ENCODE measurements at regions not wholly inside any gene's neighbourhood (a gene's known extent, or its start where the extent isn't known, plus 50 kb on each side); places are given as distances from the start of the nearest gene placed in this dataset.

GRCh38 chr13:33891196-33891742 lies 73.3 kb downstream of the RFC3 start:
- no peak for TF ChIP-seq ZFX (IDR thresholded peaks at IDR 0.05; ENCODE audit: borderline replicate concordance)
- TF ChIP-seq, protein P1, sequence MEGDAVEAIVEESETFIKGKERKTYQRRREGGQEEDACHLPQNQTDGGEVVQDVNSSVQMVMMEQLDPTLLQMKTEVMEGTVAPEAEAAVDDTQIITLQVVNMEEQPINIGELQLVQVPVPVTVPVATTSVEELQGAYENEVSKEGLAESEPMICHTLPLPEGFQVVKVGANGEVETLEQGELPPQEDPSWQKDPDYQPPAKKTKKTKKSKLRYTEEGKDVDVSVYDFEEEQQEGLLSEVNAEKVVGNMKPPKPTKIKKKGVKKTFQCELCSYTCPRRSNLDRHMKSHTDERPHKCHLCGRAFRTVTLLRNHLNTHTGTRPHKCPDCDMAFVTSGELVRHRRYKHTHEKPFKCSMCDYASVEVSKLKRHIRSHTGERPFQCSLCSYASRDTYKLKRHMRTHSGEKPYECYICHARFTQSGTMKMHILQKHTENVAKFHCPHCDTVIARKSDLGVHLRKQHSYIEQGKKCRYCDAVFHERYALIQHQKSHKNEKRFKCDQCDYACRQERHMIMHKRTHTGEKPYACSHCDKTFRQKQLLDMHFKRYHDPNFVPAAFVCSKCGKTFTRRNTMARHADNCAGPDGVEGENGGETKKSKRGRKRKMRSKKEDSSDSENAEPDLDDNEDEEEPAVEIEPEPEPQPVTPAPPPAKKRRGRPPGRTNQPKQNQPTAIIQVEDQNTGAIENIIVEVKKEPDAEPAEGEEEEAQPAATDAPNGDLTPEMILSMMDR (IDR thresholded peaks at IDR 0.05), result no peak
- H3K27ac ChIP-seq, result no peak overlapping the region

GRCh38 chr13:33893559-33893958 lies 75.6 kb downstream of the RFC3 start:
- TF ChIP-seq, protein P1 (IDR thresholded peaks at IDR 0.05), result no peak
- TF ChIP-seq ZFX (IDR thresholded peaks at IDR 0.05; ENCODE audit: borderline replicate concordance), result no peak

GRCh38 chr13:33904431-33904830 lies 86.5 kb downstream of the RFC3 start:
- TF ChIP-seq, protein P1 (IDR thresholded peaks at IDR 0.05), result no peak
- no peak for TF ChIP-seq ZFX (IDR thresholded peaks at IDR 0.05; ENCODE audit: borderline replicate concordance)
- H3K27ac ChIP-seq, result no peak overlapping the region

More at GRCh38 chr13:33893559-33893958, 75.6 kb downstream of the RFC3 start:
- H3K27ac ChIP-seq, result no peak overlapping the region

- TF ChIP-seq ZFX (IDR thresholded peaks at IDR 0.05; ENCODE audit: borderline replicate concordance), result no peak
- TF ChIP-seq, protein P1 (IDR thresholded peaks at IDR 0.05), result no peak
- no peak overlapping the region for H3K27ac ChIP-seq
These were observed 90.2 kb downstream of the RFC3 start for GRCh38 chr13:33908116-33908515.

- TF ChIP-seq ZFX (IDR thresholded peaks at IDR 0.05; ENCODE audit: borderline replicate concordance), result no peak
- TF ChIP-seq, protein P1 (IDR thresholded peaks at IDR 0.05), result no peak
- no peak overlapping the region for H3K27ac ChIP-seq
These were observed 92.3 kb downstream of the RFC3 start for GRCh38 chr13:33910255-33910654.

GRCh38 chr13:33911521-33911920 lies 93.6 kb downstream of the RFC3 start:
- TF ChIP-seq ZFX (IDR thresholded peaks at IDR 0.05; ENCODE audit: borderline replicate concordance), result no peak
- TF ChIP-seq, protein P1 (IDR thresholded peaks at IDR 0.05), result no peak
- H3K27ac ChIP-seq, result no peak overlapping the region

GRCh38 chr13:33913829-33914228 lies 95.9 kb downstream of the RFC3 start:
- TF ChIP-seq ZFX (IDR thresholded peaks at IDR 0.05; ENCODE audit: borderline replicate concordance), result no peak
- TF ChIP-seq, protein P1 (IDR thresholded peaks at IDR 0.05), result no peak
- no peak overlapping the region for H3K27ac ChIP-seq

All from 22Rv1 (cell line).